Karpas-422 (cell line): ENCODE measurements at regions not wholly inside any gene's neighbourhood (a gene's known extent, or its start where the extent isn't known, plus 50 kb on each side); places are given as distances from the start of the nearest gene placed in this dataset.

Experiments
- DNase-seq: peaks from one replicate; pipeline ENCODE4 v3.0.0-alpha.2; 2015
- H2AFZ ChIP-seq: fragments of 200-600 bp; sonication (generic); 2 replicates; pipeline ENCODE4 v1.6.1; 2014; ENCODE audit warnings: antibody characterized with exemption, low read length, mixed read lengths
- H3K27ac ChIP-seq: fragments of 200-600 bp; sonication (generic); 2 replicates; pipeline ENCODE4 v1.5.1; 2014; ENCODE audit warnings: mild to moderate bottlenecking, low read length, moderate library complexity
- H3K27me3 ChIP-seq: fragments of 200-600 bp; sonication (generic); 2 replicates; pipeline ENCODE4 v1.6.1; 2014; ENCODE audit warnings: low read length, mixed read lengths
- H3K36me3 ChIP-seq: fragments of 200-600 bp; sonication (generic); 2 replicates; pipeline ENCODE4 v1.6.1; 2014; ENCODE audit warnings: low read length, mixed read lengths; ENCODE audit not compliant: insufficient read depth
- H3K4me1 ChIP-seq: fragments of 200-600 bp; sonication (generic); 2 replicates; pipeline ENCODE4 v1.6.1; 2014; ENCODE audit warnings: mild to moderate bottlenecking, low read length, mixed read lengths
- H3K4me2 ChIP-seq: fragments of 200-600 bp; sonication (generic); 2 replicates; pipeline ENCODE4 v1.6.1; 2014; ENCODE audit warnings: low read length, low read depth, mild to moderate bottlenecking; ENCODE audit not compliant: poor library complexity, severe bottlenecking
- H3K4me3 ChIP-seq: fragments of 200-600 bp; sonication (generic); 2 replicates; pipeline ENCODE4 v1.5.1; 2014; ENCODE audit warnings: mild to moderate bottlenecking, antibody characterized with exemption, low read length, mixed read lengths
- H3K79me2 ChIP-seq: fragments of 200-600 bp; sonication (generic); 2 replicates; pipeline ENCODE4 v1.6.1; 2014; ENCODE audit warnings: mild to moderate bottlenecking, low read length, mixed read lengths
- H3K9ac ChIP-seq: fragments of 200-600 bp; sonication (generic); 2 replicates; pipeline ENCODE4 v1.6.0; 2014; ENCODE audit warnings: low read length
- H3K9me2 ChIP-seq: fragments of 200-600 bp; sonication (generic), shearing (Covaris generic); replicated peaks from 2 replicates; pipeline ENCODE4 v1.6.0; 2014; ENCODE audit warnings: mild to moderate bottlenecking, low read length, moderate library complexity; ENCODE audit not compliant: insufficient read depth
- H3K9me3 ChIP-seq: fragments of 300-700, 200-600 bp; sonication (generic); 2 replicates; pipeline ENCODE4 v1.6.1; 2014; ENCODE audit warnings: low read length, mixed read lengths
- H4K20me1 ChIP-seq: fragments of 200-600 bp; sonication (generic); 2 replicates; pipeline ENCODE4 v1.6.1; 2014; ENCODE audit warnings: mild to moderate bottlenecking, antibody characterized with exemption, low read length, low read depth; ENCODE audit not compliant: insufficient read depth

- Histone ChIP-seq H2AFZ (no peak overlapping the region), H3K4me1 (no peaks in the 10 kb centered on the region), H3K9me2 (no peaks in the 10 kb centered on the region), H3K36me3 (no peaks in the 10 kb centered on the region), H3K4me3 (no peak overlapping the region), H3K27ac (no peak overlapping the region), H4K20me1 (no peaks in the 10 kb centered on the region), H3K79me2 (no peaks in the 10 kb centered on the region), H3K9me3 (peaks cover 16% of the 10 kb centered on the region), H3K27me3 (no peaks in the 10 kb centered on the region), H3K4me2 (no peak overlapping the region), H3K9ac (no peak overlapping the region)
- no peak for DNase-seq
Measured at GRCh38 chr15:27669641-27670040, 429.5 kb downstream of the OCA2 start.

GRCh38 chr15:27668471-27669220, 430.5 kb downstream of the OCA2 start:
- Histone ChIP-seq H3K4me2 (no peak overlapping the region), H3K9ac (no peak overlapping the region), H3K4me3 (no peak overlapping the region), H4K20me1 (no peaks in the 10 kb centered on the region), H3K9me2 (no peaks in the 10 kb centered on the region), H3K27ac (no peak overlapping the region), H2AFZ (no peak overlapping the region), H3K27me3 (no peaks in the 10 kb centered on the region), H3K79me2 (no peaks in the 10 kb centered on the region), H3K9me3 (peaks cover 16% of the 10 kb centered on the region), H3K4me1 (no peaks in the 10 kb centered on the region), H3K36me3 (no peaks in the 10 kb centered on the region)
- no peak for DNase-seq

DNA sequence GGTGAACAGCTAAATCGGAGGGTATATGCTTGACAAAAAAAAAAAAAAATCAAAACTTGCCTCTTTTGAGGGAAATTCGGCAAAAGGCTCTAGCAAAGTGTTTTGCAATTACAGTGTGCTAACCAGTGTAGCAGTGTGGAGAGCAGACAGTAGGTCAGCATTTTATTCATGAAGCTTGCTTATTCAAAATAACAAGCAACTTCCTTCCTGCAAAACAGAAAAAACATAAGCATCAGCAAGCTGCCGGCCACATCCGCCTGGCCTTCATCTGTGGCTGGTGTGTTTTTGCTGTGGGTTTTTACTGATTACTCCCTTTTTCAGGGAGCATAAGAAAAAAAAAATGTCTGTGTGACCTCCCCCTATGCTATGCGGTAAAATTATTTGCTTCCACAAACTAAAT, 434.1 kb downstream of the OCA2 start:
- Histone ChIP-seq H2AFZ (no peak overlapping the region), H4K20me1 (no peaks in the 10 kb centered on the region), H3K79me2 (no peaks in the 10 kb centered on the region), H3K4me2 (no peak overlapping the region), H3K9me2 (no peaks in the 10 kb centered on the region), H3K9ac (no peak overlapping the region), H3K9me3 (peaks cover 17% of the 10 kb centered on the region), H3K27ac (no peak overlapping the region), H3K36me3 (no peaks in the 10 kb centered on the region), H3K4me3 (no peak overlapping the region), H3K4me1 (no peaks in the 10 kb centered on the region), H3K27me3 (no peaks in the 10 kb centered on the region)
- DNase-seq: no peak

DNA sequence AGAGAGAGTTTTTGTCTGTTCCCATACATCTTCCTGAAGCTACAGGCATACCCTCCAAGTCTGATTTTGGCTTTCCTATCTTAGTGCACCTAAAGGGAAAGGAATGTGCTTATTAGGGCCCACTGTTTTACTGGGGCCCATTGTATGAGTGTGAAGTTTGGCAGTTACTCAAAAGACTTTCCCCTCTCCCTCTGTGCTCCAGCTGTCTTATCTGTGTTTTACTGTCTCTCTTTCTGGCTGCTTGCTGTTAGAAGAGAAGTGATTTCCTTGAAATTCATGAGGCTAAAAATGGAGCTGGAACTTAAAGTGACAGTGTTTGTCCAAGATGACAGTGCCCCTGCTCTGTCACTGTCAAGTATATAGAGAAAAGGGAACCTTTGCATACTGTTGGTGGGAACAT, 436.2 kb downstream of the OCA2 start:
- Histone ChIP-seq H3K79me2 (no peaks in the 10 kb centered on the region), H3K27me3 (no peaks in the 10 kb centered on the region), H3K4me3 (no peak overlapping the region), H3K9me2 (no peaks in the 10 kb centered on the region), H3K4me1 (no peaks in the 10 kb centered on the region), H3K9me3 (peaks cover 22% of the 10 kb centered on the region), H4K20me1 (no peaks in the 10 kb centered on the region), H3K36me3 (no peaks in the 10 kb centered on the region), H3K27ac (no peak overlapping the region), H3K9ac (no peak overlapping the region), H3K4me2 (no peak overlapping the region), H2AFZ (no peak overlapping the region)
- DNase-seq: no peak

- Histone ChIP-seq H3K4me1 (no peaks in the 10 kb centered on the region), H3K36me3 (no peaks in the 10 kb centered on the region), H2AFZ (no peak overlapping the region), H3K4me2 (no peak overlapping the region), H3K9me3 (peaks cover 28% of the 10 kb centered on the region), H4K20me1 (no peaks in the 10 kb centered on the region), H3K9ac (no peak overlapping the region), H3K27me3 (no peaks in the 10 kb centered on the region), H3K79me2 (no peaks in the 10 kb centered on the region), H3K4me3 (no peak overlapping the region), H3K9me2 (no peaks in the 10 kb centered on the region), H3K27ac (no peak overlapping the region)
- DNase-seq: no peak
Measured at GRCh38 chr15:27660676-27661075, 438.4 kb downstream of the OCA2 start.

DNA sequence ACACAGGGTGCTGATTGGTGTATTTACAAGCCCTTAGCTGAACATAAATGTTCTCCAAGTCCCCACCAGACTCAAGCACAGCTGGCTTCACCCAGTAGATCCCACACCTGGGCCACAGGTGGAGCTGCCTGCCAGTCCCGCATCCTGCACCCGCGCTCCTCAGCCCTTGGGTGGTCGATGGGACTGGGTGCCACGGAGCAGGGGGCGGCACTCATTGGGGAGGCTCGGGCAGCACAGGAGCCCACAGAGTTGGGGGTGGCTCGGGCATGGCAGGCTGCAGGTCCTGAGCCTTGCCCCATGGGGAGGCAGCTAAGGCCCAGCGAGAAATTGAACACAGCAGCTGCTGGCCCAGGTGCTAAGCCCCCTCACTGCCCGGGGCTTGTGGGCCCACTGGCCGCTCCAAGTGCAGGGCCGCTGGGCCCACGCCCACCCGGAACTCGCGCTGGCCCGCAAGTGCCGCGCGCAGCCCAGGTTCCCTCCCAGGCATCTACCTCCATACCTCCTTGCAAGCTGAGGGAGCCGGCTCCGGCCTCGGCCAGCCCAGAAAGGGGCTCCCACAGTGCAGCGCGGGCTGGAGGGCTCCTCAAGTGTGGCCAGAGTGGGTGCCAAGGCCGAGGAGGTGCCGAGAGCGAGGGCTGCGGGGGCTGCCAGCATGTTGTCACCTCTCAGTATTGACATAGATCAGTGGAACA, 442.7 kb downstream of the OCA2 start:
- Histone ChIP-seq H3K4me2 (no peak overlapping the region), H3K36me3 (no peaks in the 10 kb centered on the region), H3K9me3 (peaks cover 30% of the 10 kb centered on the region), H3K4me1 (no peaks in the 10 kb centered on the region), H3K27ac (no peak overlapping the region), H3K27me3 (no peaks in the 10 kb centered on the region), H2AFZ (no peak overlapping the region), H3K79me2 (no peaks in the 10 kb centered on the region), H3K9me2 (no peaks in the 10 kb centered on the region), H3K4me3 (no peak overlapping the region), H4K20me1 (no peaks in the 10 kb centered on the region), H3K9ac (no peak overlapping the region)
- DNase-seq: no peak

- Histone ChIP-seq H3K9ac (no peak overlapping the region), H3K4me2 (no peak overlapping the region)
Measured at GRCh38 chr15:27655056-27655455, 444.1 kb downstream of the OCA2 start.

DNA sequence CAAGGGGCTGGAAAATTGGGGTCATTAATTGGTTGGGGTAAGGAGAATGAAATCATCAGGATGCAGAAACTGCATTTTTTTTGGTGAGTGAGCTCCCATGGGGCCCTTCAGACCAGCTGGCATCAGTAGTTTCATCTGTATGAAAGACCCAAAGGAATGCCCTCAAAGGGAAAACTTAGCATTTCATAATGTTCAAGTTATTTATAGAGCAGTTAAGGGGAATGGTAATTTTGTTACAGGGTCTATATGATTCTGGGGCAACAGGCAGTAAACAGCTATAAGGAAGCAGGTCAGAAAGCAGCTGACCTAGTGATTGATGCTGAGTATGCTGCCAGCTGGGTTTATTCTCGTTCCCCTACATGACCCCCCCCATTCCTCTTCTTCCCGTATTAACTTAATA, 448.9 kb downstream of the OCA2 start:
- Histone ChIP-seq H3K9me2 (no peaks in the 10 kb centered on the region), H3K4me3 (no peak overlapping the region), H3K27me3 (no peaks in the 10 kb centered on the region), H2AFZ (no peak overlapping the region), H3K4me1 (no peaks in the 10 kb centered on the region), H3K4me2 (no peak overlapping the region), H3K27ac (no peak overlapping the region), H3K79me2 (no peaks in the 10 kb centered on the region), H3K9ac (no peak overlapping the region), H3K9me3 (peaks cover 28% of the 10 kb centered on the region), H3K36me3 (no peaks in the 10 kb centered on the region), H4K20me1 (no peaks in the 10 kb centered on the region)
- DNase-seq: no peak

More at GRCh38 chr15:27655056-27655455, 444.1 kb downstream of the OCA2 start:
- Histone ChIP-seq H3K4me3 (no peak overlapping the region), H3K9me2 (no peaks in the 10 kb centered on the region), H3K4me1 (no peaks in the 10 kb centered on the region), H3K27ac (no peak overlapping the region), H3K79me2 (no peaks in the 10 kb centered on the region), H3K36me3 (no peaks in the 10 kb centered on the region), H3K27me3 (no peaks in the 10 kb centered on the region), H4K20me1 (no peaks in the 10 kb centered on the region), H2AFZ (no peak overlapping the region), H3K9me3 (peaks cover 38% of the 10 kb centered on the region)
- no peak for DNase-seq
